ENCODE measurements at regions not wholly inside any gene's neighbourhood (a gene's known extent, or its start where the extent isn't known, plus 50 kb on each side); places are given as distances from the start of the nearest gene placed in this dataset.

- no peak for DNase-seq
Observed at GRCh38 chr5:56479126-56479525, 246.0 kb upstream of the ANKRD55 start.

- no peak for DNase-seq
Observed at GRCh38 chr5:56478062-56478461, 244.9 kb upstream of the ANKRD55 start.

- no peak for DNase-seq
Observed at GRCh38 chr5:56476487-56476856, 243.3 kb upstream of the ANKRD55 start.

DNA sequence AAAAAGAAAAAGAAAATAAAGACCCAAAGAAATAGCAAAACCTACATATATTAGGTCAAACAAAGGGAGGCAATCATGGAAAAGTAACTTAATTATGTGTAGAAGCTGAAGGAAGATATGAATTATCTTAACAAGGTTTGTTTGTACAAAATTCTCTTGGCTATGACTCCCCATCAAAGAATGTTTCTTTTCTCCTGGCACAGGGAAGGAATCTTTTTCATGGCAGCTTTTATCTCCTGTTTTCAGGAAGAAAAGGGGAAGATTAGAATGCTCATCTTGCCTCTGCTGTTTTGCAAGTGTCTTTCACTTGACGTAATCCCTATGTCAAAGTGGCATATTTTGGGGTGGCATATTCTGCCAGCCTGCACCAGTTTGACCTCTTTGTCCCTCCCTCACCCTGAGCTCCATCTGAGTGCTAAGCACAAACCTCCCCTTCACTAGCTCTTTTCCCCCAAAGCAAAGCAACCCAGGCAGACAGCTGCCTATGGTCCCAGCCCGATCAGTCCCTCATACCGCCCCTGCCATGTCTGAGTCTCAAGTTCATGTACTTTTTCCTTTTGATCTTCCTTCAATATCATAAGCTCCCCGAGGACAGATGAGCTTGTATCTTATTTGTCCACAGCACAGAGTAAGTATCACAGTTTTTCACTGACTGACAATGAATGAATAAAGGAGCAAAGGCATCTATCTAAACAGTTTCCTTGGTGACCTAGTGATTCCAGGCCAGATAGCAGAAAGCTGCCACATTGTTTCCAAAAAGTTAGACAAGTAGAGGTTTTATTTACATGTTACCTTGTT lies 242.8 kb upstream of the ANKRD55 start:
- DNase-seq = no peak

GRCh38 chr5:56471707-56472106 lies 238.6 kb upstream of the ANKRD55 start:
- no peak for DNase-seq

DNA sequence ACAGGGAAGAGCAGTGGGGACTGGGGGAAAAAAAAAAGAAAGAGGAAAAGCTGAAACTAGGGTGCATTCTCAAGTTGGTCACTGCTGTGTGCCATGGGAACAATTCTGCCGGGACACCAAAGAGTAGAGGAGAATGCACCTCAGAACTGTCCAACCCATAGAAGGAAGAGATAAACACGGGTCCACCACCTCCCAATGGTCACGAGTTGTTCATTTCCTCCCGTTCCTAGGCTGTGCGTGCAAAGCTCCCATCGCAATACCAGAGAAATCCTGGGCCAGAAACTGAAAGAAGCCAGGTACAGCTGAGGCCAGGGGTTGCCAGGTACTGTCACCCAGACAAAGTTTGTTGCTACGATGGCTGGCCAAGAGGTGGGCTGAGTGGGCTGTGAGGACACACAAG lies 236.9 kb upstream of the ANKRD55 start:
- DNase-seq = no peak

- DNase-seq = no peak
Observed at GRCh38 chr5:56468277-56468676, 235.1 kb upstream of the ANKRD55 start.

DNA sequence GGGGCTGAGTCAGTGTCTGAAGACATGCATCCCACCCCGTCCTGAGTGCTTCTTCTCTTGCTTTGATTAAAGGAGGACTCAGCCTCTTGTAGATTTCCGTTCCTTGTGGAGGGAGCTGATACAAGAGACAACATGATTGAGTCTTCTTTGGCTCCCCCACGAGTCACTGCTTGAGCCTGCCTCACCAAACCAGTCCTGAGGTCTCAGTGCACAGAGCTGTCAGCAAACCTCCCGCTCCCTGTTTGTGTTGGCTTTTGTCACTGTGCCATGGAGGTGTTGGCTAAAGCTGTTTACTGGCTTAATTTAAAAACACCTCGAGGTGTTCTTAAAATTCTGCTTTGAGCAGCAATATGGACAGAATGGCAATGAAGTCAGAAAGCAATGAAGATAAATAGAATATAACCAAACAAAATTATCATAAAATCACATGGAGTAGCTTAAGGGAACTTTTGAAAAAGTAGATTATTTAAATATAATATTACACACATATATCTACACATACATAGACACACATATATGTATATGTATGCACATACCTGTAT lies 234.1 kb upstream of the ANKRD55 start:
- DNase-seq = no peak

- DNase-seq = no peak
Observed at GRCh38 chr5:56466136-56466816, 233.1 kb upstream of the ANKRD55 start.

DNA sequence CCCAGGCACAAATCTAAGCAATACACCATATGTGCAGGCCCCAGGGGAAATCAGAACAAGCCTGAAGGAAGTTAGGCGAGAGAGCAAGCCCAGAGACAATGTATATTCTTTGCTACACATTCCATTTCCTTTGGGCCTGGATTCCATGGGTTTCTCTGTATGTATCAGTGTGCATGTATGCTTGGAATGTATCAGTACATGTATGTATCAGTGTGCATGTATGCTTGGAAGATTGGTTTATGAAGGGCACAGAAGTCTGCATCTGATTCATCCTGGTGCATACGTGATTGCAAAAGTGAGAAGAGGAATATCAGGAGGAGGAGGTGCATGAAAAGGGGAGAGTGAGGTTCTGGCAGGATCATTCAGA lies 232.6 kb upstream of the ANKRD55 start:
- no peak for DNase-seq

GRCh38 chr5:56464935-56465768 lies 232.0 kb upstream of the ANKRD55 start:
- no peak for DNase-seq

DNA sequence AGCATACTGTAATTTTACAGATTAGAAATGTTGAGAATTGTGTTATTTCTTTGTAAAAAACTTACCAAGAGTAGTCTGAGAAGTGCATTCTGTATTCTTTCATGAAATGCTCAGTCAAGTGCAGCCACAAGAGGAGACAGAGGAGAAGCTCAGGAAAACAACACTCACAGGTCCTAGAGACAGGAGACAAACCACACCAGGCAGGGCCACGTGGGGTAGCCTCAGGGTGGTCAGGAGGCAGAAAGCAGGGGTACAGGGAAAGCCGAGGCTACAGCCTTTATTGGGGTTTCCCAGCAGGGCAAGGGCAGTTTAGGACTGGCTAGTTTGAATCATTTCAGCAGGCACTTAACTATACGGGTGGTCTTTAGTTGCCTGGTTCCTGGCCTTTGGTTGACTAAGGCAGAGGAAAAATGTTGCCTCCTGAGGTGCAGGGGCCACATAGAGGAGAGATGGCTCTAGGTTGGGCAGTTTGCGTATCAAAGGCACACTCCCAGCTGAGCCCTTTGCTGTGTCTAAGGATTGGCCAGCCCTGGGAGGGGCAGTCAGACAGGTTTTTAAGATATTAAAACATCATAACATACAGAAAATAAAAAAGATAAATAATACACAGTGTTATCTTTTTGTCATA lies 230.9 kb upstream of the ANKRD55 start:
- DNase-seq = no peak

DNA sequence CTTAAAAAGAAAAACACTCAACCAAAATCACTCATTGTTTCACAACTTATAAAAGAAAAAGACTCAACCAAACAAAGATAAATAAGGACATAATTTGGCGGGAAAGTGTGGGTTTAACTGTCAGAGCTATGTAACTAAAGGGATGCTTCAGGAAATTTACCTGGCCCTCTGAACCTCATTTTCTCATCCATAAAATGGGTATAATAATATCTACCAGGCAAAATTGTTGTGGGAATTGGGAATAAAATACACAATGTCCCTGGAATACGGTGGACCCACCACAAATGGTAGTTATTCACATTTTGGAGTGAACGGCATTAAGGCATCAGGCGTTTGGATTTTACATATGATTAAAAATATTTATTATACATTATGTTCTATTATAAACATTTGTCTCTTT lies 228.5 kb upstream of the ANKRD55 start:
- no peak for DNase-seq

DNA sequence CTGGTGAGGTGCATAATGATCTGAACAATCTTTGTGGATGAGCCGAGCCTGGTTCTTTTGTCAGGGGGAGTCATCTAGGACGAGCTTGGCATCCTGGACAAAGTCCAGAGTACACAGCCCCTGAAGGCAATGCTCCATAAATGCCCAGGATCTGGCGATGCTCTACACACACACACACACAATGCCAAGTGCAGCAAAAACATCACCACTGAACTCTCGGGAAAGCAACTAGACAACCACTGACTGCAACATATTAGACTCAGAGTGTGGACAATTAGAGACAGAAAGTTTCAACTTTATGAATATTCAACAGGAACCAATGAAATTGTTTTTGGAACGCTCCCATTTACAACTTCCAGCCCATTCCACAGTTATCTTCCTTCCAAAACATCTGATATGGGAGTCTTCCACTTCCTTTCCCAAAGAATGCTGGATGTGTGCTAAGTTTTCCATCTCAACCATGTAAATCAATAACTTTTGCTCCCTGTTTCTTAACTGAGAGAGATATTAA lies 227.6 kb upstream of the ANKRD55 start:
- no peak for DNase-seq

- no peak for DNase-seq
Observed at GRCh38 chr5:56460195-56460546, 227.0 kb upstream of the ANKRD55 start.

GRCh38 chr5:56459394-56460194 lies 226.5 kb upstream of the ANKRD55 start:
- DNase-seq = no peak

GRCh38 chr5:56457887-56458812 lies 225.0 kb upstream of the ANKRD55 start:
- DNase-seq = no peak

DNA sequence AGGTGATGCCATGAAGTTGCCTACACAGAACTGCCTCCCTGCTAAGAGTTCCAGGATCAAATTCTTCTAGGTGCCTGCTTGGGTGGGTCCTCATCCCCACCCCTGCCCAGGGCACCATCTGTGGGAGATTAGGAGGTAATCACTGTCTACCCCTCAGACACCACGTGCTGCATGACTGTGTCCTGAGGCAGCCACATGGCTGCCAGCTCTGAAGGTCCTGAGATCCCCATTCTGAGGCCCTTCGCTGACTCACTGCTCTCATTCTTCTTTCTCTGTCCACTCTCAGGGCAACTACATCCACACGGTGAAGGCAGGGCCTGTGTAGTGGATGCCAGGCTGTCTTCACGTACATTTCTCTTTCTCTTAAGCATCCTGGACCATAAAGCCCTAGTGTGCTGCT lies 222.9 kb upstream of the ANKRD55 start:
- no peak for DNase-seq

DNA sequence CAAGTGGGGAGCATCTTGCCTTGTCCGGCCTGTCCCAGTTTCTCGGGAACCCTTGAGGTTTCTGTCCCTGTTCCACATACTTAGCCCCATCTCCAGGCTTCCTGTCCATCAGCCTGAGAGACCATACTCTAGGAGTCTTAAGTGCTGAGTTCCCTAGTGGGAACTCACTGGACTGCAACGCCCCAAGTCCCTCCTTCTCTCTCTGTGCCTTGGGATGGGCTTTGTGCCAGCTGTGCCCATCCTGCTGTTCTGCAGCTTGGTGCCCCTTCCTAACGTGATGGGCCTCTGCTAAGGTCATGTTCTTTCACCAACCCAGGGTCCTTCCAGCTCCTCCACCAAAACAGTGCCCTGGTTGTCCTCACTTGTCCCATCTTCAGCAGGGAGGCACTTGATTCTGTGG lies 222.3 kb upstream of the ANKRD55 start:
- no peak for DNase-seq

GRCh38 chr5:56454219-56454862 lies 221.2 kb upstream of the ANKRD55 start:
- DNase-seq = no peak
